Liver (tissue), 8 donors: ENCODE measurements at regions not wholly inside any gene's neighbourhood (a gene's known extent, or its start where the extent isn't known, plus 50 kb on each side); places are given as distances from the start of the nearest gene placed in this dataset.

Experiments
- DNase-seq: peaks from one replicate; pipeline ENCODE4 v3.0.0-alpha.2; 2017; ENCODE audit warnings: low spot score
- H3K27ac ChIP-seq, 2 donors: one replicate each; pipeline ENCODE4 v1.7.0; 2013; ENCODE audit warnings: inconsistent platforms in 2 of 2, low read length in 2 of 2, control low read depth in 1 of 2, low read depth in 1 of 2, mild to moderate bottlenecking in 1 of 2
- H3K27me3 ChIP-seq, 4 donors: one replicate each; pipeline versions ENCODE4 v1.6.1 to v1.7.0; 2013; ENCODE audit warnings: low read length in 3 of 4, inconsistent platforms in 1 of 4, mild to moderate bottlenecking in 1 of 4, moderate library complexity in 1 of 4; ENCODE audit not compliant: control insufficient read depth in 4 of 4, insufficient read depth in 4 of 4
- H3K36me3 ChIP-seq, 4 donors: one replicate each; pipeline versions ENCODE4 v1.6.1 to v1.7.0; 2013; ENCODE audit warnings: low read length in 3 of 4, mild to moderate bottlenecking in 3 of 4, low read depth in 1 of 4, moderate library complexity in 1 of 4; ENCODE audit not compliant: control insufficient read depth in 4 of 4, insufficient read depth in 3 of 4
- H3K4me1 ChIP-seq, 4 donors: one replicate each; pipeline versions ENCODE4 v1.6.1 to v1.7.0; 2013; ENCODE audit warnings: low read length in 3 of 4, mild to moderate bottlenecking in 3 of 4, moderate library complexity in 1 of 4; ENCODE audit not compliant: control insufficient read depth in 4 of 4, insufficient read depth in 4 of 4
- H3K4me3 ChIP-seq, 3 donors: one replicate each; pipeline versions ENCODE4 v1.6.1 to v1.7.0; 2013; ENCODE audit warnings: low read length in 3 of 3, control low read depth in 1 of 3, low read depth in 1 of 3, mild to moderate bottlenecking in 1 of 3
- H3K9ac ChIP-seq, 2 donors: one replicate each; pipeline ENCODE4 v1.7.0; 2013; ENCODE audit warnings: low read length in 2 of 2, mild to moderate bottlenecking in 2 of 2, moderate library complexity in 2 of 2, control low read depth in 1 of 2, low read depth in 1 of 2
- H3K9me3 ChIP-seq, 4 donors: one replicate each; pipeline versions ENCODE4 v1.6.1 to v1.7.0; 2013; ENCODE audit warnings: low read length in 3 of 4; ENCODE audit not compliant: control insufficient read depth in 4 of 4
- EGR1 ChIP-seq, 2 donors: IDR thresholded peaks; 2 replicates each; pipeline ENCODE4 v1.6.1; 2016 to 2018; ENCODE audit warnings: antibody characterized with exemption in 2 of 2, low read depth in 2 of 2
- FOXA1 ChIP-seq: IDR thresholded peaks from 2 replicates; pipeline ENCODE4 v1.6.1; 2016; ENCODE audit warnings: antibody characterized with exemption
- FOXA2 ChIP-seq: IDR thresholded peaks from 2 replicates; pipeline ENCODE4 v1.6.1; 2016; ENCODE audit warnings: antibody characterized with exemption
- GABPA ChIP-seq, 2 donors: IDR thresholded peaks in 1 of 2; conservative IDR thresholded peaks in 1 of 2; 2 replicates each; pipeline ENCODE4 v1.6.1; 2016; ENCODE audit warnings: antibody characterized with exemption in 2 of 2, mild to moderate bottlenecking in 1 of 2, moderate library complexity in 1 of 2
- HNF4A ChIP-seq, 2 donors: conservative IDR thresholded peaks; 2 replicates each; pipeline ENCODE4 v1.6.1; 2016; ENCODE audit warnings: antibody characterized with exemption in 2 of 2, mild to moderate bottlenecking in 2 of 2
- HNF4G ChIP-seq: IDR thresholded peaks from 2 replicates; pipeline ENCODE4 v1.6.1; 2016; ENCODE audit warnings: antibody characterized with exemption
- JUND ChIP-seq, 2 donors: IDR thresholded peaks; 2 replicates each; pipeline ENCODE4 v1.6.1; 2016; ENCODE audit warnings: antibody characterized with exemption in 2 of 2
- NR2F2 ChIP-seq: IDR thresholded peaks from 2 replicates; pipeline ENCODE4 v1.6.1; 2016; ENCODE audit warnings: antibody characterized with exemption
- RAD21 ChIP-seq, 2 donors: IDR thresholded peaks; 2 replicates each; pipeline ENCODE4 v1.6.1; 2016; ENCODE audit warnings: antibody characterized with exemption in 2 of 2, mild to moderate bottlenecking in 2 of 2
- RXRA ChIP-seq, 2 donors: IDR thresholded peaks; 2 replicates each; pipeline ENCODE4 v1.6.1; 2017 to 2018; ENCODE audit warnings: antibody characterized with exemption in 2 of 2, mild to moderate bottlenecking in 1 of 2
- TAF1 ChIP-seq: conservative IDR thresholded peaks from 2 replicates; pipeline ENCODE4 v1.6.1; 2016; ENCODE audit warnings: antibody characterized with exemption, mild to moderate bottlenecking
- YY1 ChIP-seq: IDR thresholded peaks from 2 replicates; pipeline ENCODE4 v1.6.1; 2016; ENCODE audit warnings: antibody characterized with exemption, mild to moderate bottlenecking
- WGBS: extraction: QIAGEN DNeasy Blood & Tissue Kit; methylation state at CpG from one replicate; pipeline ENCODE4 v1.1.7; 2013; 5-methylcytosine and 5-hydroxymethylcytosine counted together
- TF ChIP-seq, protein P1 (sequence below): fragments of 150-350 bp; IDR thresholded peaks from 2 replicates; pipeline ENCODE4 v1.5.1; 2017; ENCODE audit warnings: improper control_type of control experiment, low read depth, low read length; ENCODE audit not compliant: missing input control
- TF ChIP-seq, protein P2 (sequence below): IDR thresholded peaks from 2 replicates; pipeline ENCODE4 v1.6.1; 2016; ENCODE audit warnings: antibody characterized with exemption, mild to moderate bottlenecking
- donor health status: healthy.
- donor health status: healthy.
- donor health status: healthy.
- donor health status: healthy.
- donor health status: healthy.

DNA sequence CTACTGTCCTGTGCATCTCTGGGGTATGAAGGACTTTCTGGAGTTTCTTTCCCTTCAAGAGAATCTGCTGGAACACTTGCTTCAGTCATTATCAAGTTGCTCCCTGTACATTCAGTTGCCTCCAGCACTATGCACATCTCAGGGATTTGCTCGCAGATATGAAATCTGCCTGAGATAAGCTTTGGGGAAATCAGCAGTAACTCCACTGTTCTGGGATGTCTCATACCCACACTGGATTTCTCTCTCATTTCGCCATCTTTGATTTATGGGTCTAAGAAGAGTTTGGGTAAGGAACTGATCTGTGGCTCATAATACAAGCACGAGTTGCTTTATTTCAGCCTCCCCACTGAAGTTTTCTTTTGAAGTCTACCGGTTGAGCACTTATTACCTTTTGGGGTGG, 585.6 kb downstream of the PSAT1 start:
- H3K9me3 ChIP-seq, result no peaks in the 10 kb centered on the region
- TF ChIP-seq GABPA (IDR thresholded peaks at IDR 0.05 in 1 of 2, conservative IDR thresholded peaks at IDR 0.05 in 1 of 2), result no peak
- no peak overlapping the region for H3K4me3 ChIP-seq
- no peaks in the 10 kb centered on the region for H3K4me1 ChIP-seq
- no peak overlapping the region for H3K9ac ChIP-seq
- WGBS, result 90% methylated on average over 4 of the region's 4 CpGs
- no peak for DNase-seq
- H3K36me3 ChIP-seq, result no peaks in the 10 kb centered on the region
- H3K27ac ChIP-seq, result no peak overlapping the region
- H3K27me3 ChIP-seq, result peaks cover 0 to 3% (median 0%) of the 10 kb centered on the region in 4 donors

DNA sequence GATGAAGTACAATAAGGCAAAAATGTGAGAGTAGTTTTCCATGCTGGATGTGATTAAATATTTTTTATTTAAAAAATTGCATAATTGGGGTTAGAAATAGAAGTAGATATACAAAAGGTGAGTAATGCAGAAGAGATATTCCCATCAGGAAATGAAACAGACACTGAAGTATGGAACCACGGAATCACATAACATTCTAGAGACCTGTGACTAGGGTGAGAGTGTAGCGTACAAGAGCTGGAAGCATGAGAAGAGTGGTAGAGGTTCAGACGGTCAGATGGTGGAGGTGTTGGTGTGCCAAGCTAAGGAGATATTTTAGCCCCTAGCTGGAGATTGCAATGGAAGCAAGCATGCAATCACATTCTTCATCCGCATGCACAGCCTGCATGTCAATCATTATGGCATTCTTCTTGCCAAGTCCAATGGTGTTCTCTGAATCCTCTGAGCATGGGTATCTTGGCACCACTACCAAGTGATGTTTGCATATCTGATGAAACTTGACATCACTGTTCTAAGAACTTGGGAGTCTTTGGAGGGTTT, 587.8 kb downstream of the PSAT1 start:
- Histone ChIP-seq H3K27me3 (peaks cover 0 to 3% (median 0%) of the 10 kb centered on the region in 4 donors), H3K4me1 (no peaks in the 10 kb centered on the region), H3K27ac (no peak overlapping the region), H3K36me3 (no peaks in the 10 kb centered on the region), H3K9ac (no peak overlapping the region), H3K9me3 (no peaks in the 10 kb centered on the region), H3K4me3 (no peak overlapping the region)
- no peak for DNase-seq
- TF ChIP-seq TAF1, result no peak
- TF ChIP-seq RXRA (IDR thresholded peaks at IDR 0.05), result no peak
- TF ChIP-seq NR2F2, result no peak
- no peak for TF ChIP-seq YY1
- no peak for TF ChIP-seq EGR1 (IDR thresholded peaks at IDR 0.05; ENCODE audit: low read depth in 2 of 2)
- TF ChIP-seq FOXA2, result no peak
- no peak for TF ChIP-seq GABPA (IDR thresholded peaks at IDR 0.05 in 1 of 2, conservative IDR thresholded peaks at IDR 0.05 in 1 of 2)
- TF ChIP-seq FOXA1, result no peak
- TF ChIP-seq, protein P1, sequence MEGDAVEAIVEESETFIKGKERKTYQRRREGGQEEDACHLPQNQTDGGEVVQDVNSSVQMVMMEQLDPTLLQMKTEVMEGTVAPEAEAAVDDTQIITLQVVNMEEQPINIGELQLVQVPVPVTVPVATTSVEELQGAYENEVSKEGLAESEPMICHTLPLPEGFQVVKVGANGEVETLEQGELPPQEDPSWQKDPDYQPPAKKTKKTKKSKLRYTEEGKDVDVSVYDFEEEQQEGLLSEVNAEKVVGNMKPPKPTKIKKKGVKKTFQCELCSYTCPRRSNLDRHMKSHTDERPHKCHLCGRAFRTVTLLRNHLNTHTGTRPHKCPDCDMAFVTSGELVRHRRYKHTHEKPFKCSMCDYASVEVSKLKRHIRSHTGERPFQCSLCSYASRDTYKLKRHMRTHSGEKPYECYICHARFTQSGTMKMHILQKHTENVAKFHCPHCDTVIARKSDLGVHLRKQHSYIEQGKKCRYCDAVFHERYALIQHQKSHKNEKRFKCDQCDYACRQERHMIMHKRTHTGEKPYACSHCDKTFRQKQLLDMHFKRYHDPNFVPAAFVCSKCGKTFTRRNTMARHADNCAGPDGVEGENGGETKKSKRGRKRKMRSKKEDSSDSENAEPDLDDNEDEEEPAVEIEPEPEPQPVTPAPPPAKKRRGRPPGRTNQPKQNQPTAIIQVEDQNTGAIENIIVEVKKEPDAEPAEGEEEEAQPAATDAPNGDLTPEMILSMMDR, result no peak
- no peak for TF ChIP-seq HNF4A (conservative IDR thresholded peaks at IDR 0.05)
- TF ChIP-seq, protein P2, sequence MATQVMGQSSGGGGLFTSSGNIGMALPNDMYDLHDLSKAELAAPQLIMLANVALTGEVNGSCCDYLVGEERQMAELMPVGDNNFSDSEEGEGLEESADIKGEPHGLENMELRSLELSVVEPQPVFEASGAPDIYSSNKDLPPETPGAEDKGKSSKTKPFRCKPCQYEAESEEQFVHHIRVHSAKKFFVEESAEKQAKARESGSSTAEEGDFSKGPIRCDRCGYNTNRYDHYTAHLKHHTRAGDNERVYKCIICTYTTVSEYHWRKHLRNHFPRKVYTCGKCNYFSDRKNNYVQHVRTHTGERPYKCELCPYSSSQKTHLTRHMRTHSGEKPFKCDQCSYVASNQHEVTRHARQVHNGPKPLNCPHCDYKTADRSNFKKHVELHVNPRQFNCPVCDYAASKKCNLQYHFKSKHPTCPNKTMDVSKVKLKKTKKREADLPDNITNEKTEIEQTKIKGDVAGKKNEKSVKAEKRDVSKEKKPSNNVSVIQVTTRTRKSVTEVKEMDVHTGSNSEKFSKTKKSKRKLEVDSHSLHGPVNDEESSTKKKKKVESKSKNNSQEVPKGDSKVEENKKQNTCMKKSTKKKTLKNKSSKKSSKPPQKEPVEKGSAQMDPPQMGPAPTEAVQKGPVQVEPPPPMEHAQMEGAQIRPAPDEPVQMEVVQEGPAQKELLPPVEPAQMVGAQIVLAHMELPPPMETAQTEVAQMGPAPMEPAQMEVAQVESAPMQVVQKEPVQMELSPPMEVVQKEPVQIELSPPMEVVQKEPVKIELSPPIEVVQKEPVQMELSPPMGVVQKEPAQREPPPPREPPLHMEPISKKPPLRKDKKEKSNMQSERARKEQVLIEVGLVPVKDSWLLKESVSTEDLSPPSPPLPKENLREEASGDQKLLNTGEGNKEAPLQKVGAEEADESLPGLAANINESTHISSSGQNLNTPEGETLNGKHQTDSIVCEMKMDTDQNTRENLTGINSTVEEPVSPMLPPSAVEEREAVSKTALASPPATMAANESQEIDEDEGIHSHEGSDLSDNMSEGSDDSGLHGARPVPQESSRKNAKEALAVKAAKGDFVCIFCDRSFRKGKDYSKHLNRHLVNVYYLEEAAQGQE, result no peak
- TF ChIP-seq JUND (IDR thresholded peaks at IDR 0.05), result no peak
- no peak for TF ChIP-seq RAD21 (IDR thresholded peaks at IDR 0.05)
- 88% methylated on average over 4 of the region's 4 CpGs for WGBS

DNA sequence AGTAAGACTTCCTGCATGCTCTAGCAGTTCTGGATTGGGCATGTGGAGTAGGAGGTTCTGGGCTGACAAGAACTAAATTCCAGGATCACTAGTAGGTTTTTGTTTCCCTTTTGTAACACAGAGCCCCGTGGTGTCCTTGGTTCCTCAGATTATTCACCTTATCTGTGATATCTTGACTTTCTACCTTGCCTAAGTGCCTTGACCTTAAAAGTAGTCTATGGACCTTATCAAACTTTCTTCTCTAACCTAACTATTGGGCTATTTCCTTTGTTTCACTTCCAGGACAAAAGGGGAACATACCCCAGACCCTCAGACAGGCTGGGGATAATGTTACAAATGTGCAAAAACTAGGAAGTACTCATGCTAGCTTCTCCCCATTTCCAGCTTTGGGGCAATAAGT, 595.3 kb downstream of the PSAT1 start:
- 38% methylated on average over 1 of the region's 1 CpG for WGBS

More for the DNA sequence above, 595.3 kb downstream of the PSAT1 start:
- Histone ChIP-seq H3K27me3 (no peaks in the 10 kb centered on the region), H3K36me3 (no peaks in the 10 kb centered on the region), H3K4me3 (no peak overlapping the region), H3K4me1 (no peaks in the 10 kb centered on the region), H3K9me3 (peaks cover 0 to 6% (median 2%) of the 10 kb centered on the region in 4 donors), H3K27ac (no peak overlapping the region), H3K9ac (no peak overlapping the region)
- DNase-seq, result no peak
- TF ChIP-seq HNF4G (no peak), HNF4A (conservative IDR thresholded peaks at IDR 0.05) (no peak), RAD21 (IDR thresholded peaks at IDR 0.05) (no peak), FOXA1 (no peak), NR2F2 (no peak)
- TF ChIP-seq, protein P1, result no peak
- TF ChIP-seq, protein P2, result no peak
